Astrocyte of the spinal cord (primary cell): ENCODE measurements at regions not wholly inside any gene's neighbourhood (a gene's known extent, or its start where the extent isn't known, plus 50 kb on each side); places are given as distances from the start of the nearest gene placed in this dataset.

Experiments
- DNase-seq: peaks from one replicate; pipeline ENCODE4 v3.0.0; 2011; ENCODE audit warnings: low read depth, low spot score
- H3K4me3 ChIP-seq: 2 replicates; pipeline ENCODE4 v1.5.1; 2011; ENCODE audit warnings: low read depth, mild to moderate bottlenecking, low read length, moderate library complexity
- CTCF ChIP-seq: IDR thresholded peaks from 2 replicates; pipeline ENCODE4 v1.5.1; 2012; ENCODE audit warnings: low read depth, mild to moderate bottlenecking, low read length, inconsistent platforms
- in situ Hi-C: cut with HindIII; loops from 2 replicates; pipeline ENCODE4 v1.10.0; 2017; ENCODE audit warnings: low sequenced_read_pairs

DNA sequence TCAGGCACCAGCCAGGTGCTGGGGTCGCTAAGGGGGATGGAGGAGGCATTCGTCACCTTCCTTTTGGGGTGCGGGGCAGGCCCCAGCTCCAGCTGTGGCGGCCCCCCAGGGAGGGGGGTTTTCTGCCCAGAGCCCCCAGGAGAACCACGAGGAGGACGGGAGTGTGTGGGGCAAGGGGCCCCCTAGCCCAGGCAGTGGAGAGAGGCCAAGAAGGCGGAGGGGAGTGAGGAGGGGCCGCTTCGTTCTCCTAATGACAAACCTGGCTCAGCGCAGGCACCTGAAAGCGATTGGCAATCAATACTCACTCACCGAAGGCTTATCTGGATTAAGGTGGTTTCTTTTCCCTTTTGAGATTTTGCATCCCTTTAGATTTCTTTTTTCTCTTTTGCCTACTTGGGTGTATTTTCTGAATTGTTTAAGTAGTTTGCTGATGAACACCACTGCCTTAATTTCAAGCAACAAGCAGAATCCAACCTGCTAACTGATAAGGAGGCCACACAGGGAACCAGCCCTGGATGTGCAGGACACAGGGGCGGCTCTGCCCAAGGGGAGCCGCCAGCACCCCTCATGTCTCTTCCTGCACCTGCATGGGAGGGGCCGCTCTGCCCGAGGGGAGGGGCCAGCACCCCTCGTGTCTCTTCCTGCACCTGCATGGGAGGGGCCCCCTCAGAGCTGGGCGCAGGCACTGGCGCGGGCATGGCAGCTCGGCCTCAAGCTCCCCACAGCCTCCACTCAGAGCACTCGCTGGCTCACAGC lies 122.3 kb downstream of the BRD1 start:
- no peak for TF ChIP-seq CTCF
- H3K4me3 ChIP-seq, result no peak overlapping the region
- in situ Hi-C loops, result no loop called here
- DNase-seq, result no peak

GRCh38 chr22:49704345-49705215 lies 123.1 kb downstream of the BRD1 start:
- in situ Hi-C loops, result no loop called here
- H3K4me3 ChIP-seq, result no peak overlapping the region
- DNase-seq, result no peak
- no peak for TF ChIP-seq CTCF

- H3K4me3 ChIP-seq, result no peak overlapping the region
- TF ChIP-seq CTCF, result no peak
- in situ Hi-C loops, result no loop called here
- no peak for DNase-seq
These were observed 123.7 kb downstream of the BRD1 start for GRCh38 chr22:49703990-49704344.

DNA sequence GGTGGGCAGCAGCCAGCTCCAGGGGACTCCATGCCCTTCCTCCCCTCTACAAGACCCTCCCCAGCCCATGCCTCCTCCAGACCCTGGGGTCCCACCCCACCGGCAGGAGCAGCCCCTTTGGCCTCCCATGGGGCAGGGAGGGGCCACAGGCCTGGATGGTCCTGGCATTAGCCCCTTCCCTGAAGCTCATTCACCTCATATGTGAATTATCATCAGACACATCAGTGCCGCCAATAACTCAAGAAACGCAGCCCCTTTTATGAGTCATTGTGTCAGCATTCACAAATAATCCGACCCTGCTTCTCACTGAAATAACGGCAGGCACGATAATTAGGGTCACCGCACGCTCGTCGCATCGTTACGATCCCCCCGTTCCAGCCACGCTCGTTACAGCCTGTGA lies 124.2 kb downstream of the BRD1 start:
- no peak overlapping the region for H3K4me3 ChIP-seq
- no peak for TF ChIP-seq CTCF
- in situ Hi-C loops, result no loop called here
- DNase-seq, result no peak

DNA sequence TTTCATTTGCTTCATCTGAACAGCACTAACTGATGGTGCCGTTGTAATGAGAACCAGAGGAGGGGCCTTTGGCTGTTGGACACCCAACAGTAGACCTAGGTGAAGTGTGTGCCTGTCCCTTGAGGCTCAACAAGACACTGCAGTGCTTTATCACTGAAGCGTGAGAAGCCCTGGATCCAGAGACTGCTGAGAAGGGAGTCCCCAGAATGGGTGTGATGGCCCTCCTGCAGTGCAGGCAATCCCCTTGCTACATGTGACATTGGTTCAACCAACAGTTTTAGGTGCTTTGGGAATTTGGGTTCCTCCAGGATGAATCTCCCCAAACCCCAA lies 125.6 kb downstream of the BRD1 start:
- no peak overlapping the region for H3K4me3 ChIP-seq
- TF ChIP-seq CTCF, result no peak
- no peak for DNase-seq
- in situ Hi-C loops, result no loop called here

DNA sequence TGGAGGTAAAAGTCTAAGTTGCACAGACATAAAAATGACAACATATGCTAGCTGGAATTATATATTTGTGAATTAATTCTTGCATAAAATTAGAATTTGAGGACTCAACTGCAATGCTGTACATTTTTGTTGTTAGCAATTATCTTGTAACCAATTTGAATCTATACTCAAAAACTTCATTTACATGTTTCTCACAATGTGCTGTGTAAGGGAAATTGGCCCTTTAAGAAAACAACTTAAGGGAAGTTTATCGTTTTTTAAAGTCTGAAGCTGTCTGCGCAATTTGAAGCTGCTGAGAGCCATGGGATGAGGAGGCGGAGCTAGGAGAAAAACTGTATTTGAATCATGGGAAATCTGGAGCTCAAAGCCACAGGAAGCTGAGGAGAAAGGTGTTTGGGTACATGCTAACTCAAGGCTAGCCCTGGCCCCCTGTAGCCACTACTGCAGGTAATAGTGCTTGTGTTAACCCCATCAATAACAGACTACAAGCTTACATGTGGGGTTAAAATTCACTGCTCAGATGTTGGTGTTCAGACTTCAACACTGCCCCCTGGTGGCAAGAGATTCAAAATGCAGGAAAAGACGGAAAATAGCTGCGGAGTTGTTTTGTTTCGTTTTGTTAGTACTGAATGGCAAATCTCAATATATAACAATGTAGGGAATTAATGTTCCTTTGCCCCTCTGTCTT lies 126.1 kb downstream of the BRD1 start:
- in situ Hi-C loops, result no loop called here
- H3K4me3 ChIP-seq, result no peak overlapping the region
- DNase-seq, result no peak

More for the DNA sequence above, 126.1 kb downstream of the BRD1 start:
- TF ChIP-seq CTCF, result no peak
